K562 (cell line): ENCODE measurements at regions not wholly inside any gene's neighbourhood (a gene's known extent, or its start where the extent isn't known, plus 50 kb on each side); places are given as distances from the start of the nearest gene placed in this dataset.
A peak's percentile ranks its signal among the peaks of the same experiment; 100 is the strongest.

ENCODE experiments used
- CTBP1 ChIP-seq: fragments of 450-650 bp; IDR thresholded peaks from 2 replicates; pipeline ENCODE4 v1.6.1; 2016; ENCODE audit warnings: borderline replicate concordance
- DPF2 ChIP-seq: fragments of 450-650 bp; IDR thresholded peaks from 2 replicates; pipeline ENCODE4 v1.6.1; 2016
- HSF4 ChIP-seq: fragments of 250-450 bp; sonication (Bioruptor Pico); IDR thresholded peaks from 2 replicates; pipeline ENCODE4 v2.1.2; 2022; ENCODE audit warnings: mild to moderate bottlenecking, moderate library complexity, borderline replicate concordance
- KLF10 ChIP-seq: fragments of 250-450 bp; sonication (Bioruptor Pico); IDR thresholded peaks from 2 replicates; pipeline ENCODE4 v1.6.1; 2021; ENCODE audit warnings: matching md5 sums
- LARP7 ChIP-seq: fragments of 450-650 bp; IDR thresholded peaks from 2 replicates; pipeline ENCODE4 v1.6.1; 2016
- MCM2 ChIP-seq: fragments of 450-650 bp; IDR thresholded peaks from 2 replicates; pipeline ENCODE4 v1.6.1; 2017; ENCODE audit warnings: low read depth, mild to moderate bottlenecking
- MYNN ChIP-seq, 2 experiments: sonication (generic); formaldehyde crosslinking in 1 of 2; IDR thresholded peaks; 2 replicates each; pipeline versions ENCODE4 v1.5.0 to v1.6.1; 2016 to 2020; ENCODE audit warnings: antibody characterized with exemption in 1 of 2, missing genetic modification reagents in 1 of 2
- OTX1 ChIP-seq: fragments of 450-650 bp; formaldehyde crosslinking; IDR thresholded peaks from 2 replicates; pipeline ENCODE4 v1.4.0; 2022; ENCODE audit warnings: mild to moderate bottlenecking
- PKNOX1 ChIP-seq: fragments of 450-650 bp; IDR thresholded peaks from 2 replicates; pipeline ENCODE4 v1.6.1; 2016
- RBM22 ChIP-seq: fragments of 200-400 bp; formaldehyde crosslinking; IDR thresholded peaks from 2 replicates; pipeline ENCODE4 v1.6.1; 2018; ENCODE audit warnings: low read length, low read depth; ENCODE audit not compliant: poor library complexity, severe bottlenecking
- REST ChIP-seq, 2 experiments: fragments of 450-650 bp; formaldehyde crosslinking in 1 of 2; IDR thresholded peaks; 2 replicates each; pipeline versions ENCODE4 v1.4.0 to v1.6.1; 2014 to 2020; ENCODE audit warnings: mild to moderate bottlenecking in 2 of 2, borderline replicate concordance in 1 of 2, low read depth in 1 of 2
- SP2 ChIP-seq: IDR thresholded peaks from 2 replicates; pipeline ENCODE4 v1.6.1; 2011; ENCODE audit warnings: mild to moderate bottlenecking, low read depth, low read length, moderate library complexity; ENCODE audit not compliant: poor library complexity, severe bottlenecking; ENCODE audit errors: extremely low read depth
- ZKSCAN3 ChIP-seq: fragments of 250-450 bp; sonication (Bioruptor Pico); IDR thresholded peaks from 2 replicates; pipeline ENCODE4 v1.4.0; 2020
- ZNF12 ChIP-seq: sonication (generic); formaldehyde crosslinking; IDR thresholded peaks from 2 replicates; pipeline ENCODE4 v1.4.0; 2020; ENCODE audit warnings: mild to moderate bottlenecking, missing genetic modification reagents
- ZNF133 ChIP-seq: fragments of 250-450 bp; sonication (Bioruptor Pico); IDR thresholded peaks from 2 replicates; pipeline ENCODE4 v1.4.0; 2020; ENCODE audit warnings: mild to moderate bottlenecking
- ZNF57 ChIP-seq: fragments of 450-650 bp; formaldehyde crosslinking; IDR thresholded peaks from 2 replicates; pipeline ENCODE4 v1.4.0; 2020; ENCODE audit warnings: mild to moderate bottlenecking, moderate library complexity
- ZNF668 ChIP-seq: fragments of 250-450 bp; sonication (Bioruptor Pico); IDR thresholded peaks from 2 replicates; pipeline ENCODE4 v1.8.0; 2022; ENCODE audit warnings: mild to moderate bottlenecking, inconsistent platforms
- TF ChIP-seq, protein P1 (sequence below), 2 experiments: IDR thresholded peaks; 2 replicates each; pipeline ENCODE4 v1.6.1; 2012; ENCODE audit warnings: improper control_type of control experiment in 2 of 2, low read depth in 2 of 2, low read length in 2 of 2, borderline replicate concordance in 1 of 2

DNA sequence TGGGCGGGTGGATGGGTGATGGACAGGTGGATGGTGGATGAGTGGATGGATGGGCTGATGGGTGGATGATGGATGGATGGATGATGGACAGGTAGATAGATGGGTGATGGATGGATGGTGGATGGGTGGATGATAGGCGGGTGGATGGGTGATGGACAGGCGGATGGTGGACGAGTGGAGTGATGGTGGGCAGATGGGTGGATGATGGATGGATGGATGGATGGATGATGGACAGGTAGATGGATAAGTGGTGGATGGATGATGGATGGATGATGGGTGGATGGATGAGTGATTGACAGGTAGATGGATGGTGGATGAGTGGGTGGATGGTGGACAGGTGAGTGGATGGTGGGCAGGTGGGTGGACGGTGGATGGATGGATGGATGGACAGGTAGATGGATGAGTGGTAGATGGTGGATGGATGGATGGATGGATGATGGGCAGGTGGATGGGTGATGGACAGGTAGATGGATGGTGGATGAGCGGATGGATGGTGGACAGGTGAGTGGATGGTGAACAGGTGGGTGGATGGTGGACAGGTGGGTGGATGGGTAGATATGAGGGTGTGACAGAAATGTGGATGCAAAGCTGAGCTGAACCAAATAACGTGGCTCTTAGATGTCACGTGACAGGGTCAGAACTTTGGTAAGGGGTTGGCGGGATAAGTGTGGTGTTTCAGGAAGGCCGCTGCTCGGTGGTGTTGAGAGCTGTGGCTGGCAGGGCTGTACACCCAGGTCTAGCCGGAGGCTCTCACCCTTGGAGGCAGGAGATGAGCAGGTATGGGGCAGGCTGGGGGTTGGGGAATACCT is 234.3 kb upstream of the CIBAR2 start (continued):
- TF ChIP-seq REST (IDR thresholded peaks at IDR 0.05; ENCODE audit: borderline replicate concordance): no peak
- TF ChIP-seq REST (CRISPR knock-in tag; IDR thresholded peaks at IDR 0.05; ENCODE audit: low read depth): no peak
- TF ChIP-seq MCM2: no peak
- no peak for TF ChIP-seq ZNF668 (CRISPR knock-in tag)
- no peak for TF ChIP-seq RBM22
- no peak for TF ChIP-seq MYNN (IDR thresholded peaks at IDR 0.05)
- TF ChIP-seq MYNN (CRISPR knock-in tag; IDR thresholded peaks at IDR 0.05): no peak
- TF ChIP-seq ZNF133 (CRISPR knock-in tag): no peak
- TF ChIP-seq ZNF12: no peak
- TF ChIP-seq LARP7: 0 out of 2 replicates have a peak, but pooled peaks have one; percentile 30
- no peak for TF ChIP-seq DPF2
- no peak for TF ChIP-seq KLF10 (CRISPR knock-in tag)
- TF ChIP-seq ZKSCAN3: no peak
- no peak for TF ChIP-seq HSF4
- TF ChIP-seq PKNOX1: peak; percentile 97
- TF ChIP-seq CTBP1: peak; percentile 90
- TF ChIP-seq OTX1: peak; percentile 61; the same call in 1 of the 2 replicates
- TF ChIP-seq SP2: no peak
- TF ChIP-seq, protein P1, sequence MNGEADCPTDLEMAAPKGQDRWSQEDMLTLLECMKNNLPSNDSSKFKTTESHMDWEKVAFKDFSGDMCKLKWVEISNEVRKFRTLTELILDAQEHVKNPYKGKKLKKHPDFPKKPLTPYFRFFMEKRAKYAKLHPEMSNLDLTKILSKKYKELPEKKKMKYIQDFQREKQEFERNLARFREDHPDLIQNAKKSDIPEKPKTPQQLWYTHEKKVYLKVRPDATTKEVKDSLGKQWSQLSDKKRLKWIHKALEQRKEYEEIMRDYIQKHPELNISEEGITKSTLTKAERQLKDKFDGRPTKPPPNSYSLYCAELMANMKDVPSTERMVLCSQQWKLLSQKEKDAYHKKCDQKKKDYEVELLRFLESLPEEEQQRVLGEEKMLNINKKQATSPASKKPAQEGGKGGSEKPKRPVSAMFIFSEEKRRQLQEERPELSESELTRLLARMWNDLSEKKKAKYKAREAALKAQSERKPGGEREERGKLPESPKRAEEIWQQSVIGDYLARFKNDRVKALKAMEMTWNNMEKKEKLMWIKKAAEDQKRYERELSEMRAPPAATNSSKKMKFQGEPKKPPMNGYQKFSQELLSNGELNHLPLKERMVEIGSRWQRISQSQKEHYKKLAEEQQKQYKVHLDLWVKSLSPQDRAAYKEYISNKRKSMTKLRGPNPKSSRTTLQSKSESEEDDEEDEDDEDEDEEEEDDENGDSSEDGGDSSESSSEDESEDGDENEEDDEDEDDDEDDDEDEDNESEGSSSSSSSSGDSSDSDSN (IDR thresholded peaks at IDR 0.05; ENCODE audit: borderline replicate concordance in 1 of 2, low read depth in 2 of 2, low read length in 2 of 2): no peak
- TF ChIP-seq ZNF57: no peak
